H1 (cell line): ENCODE measurements at regions not wholly inside any gene's neighbourhood (a gene's known extent, or its start where the extent isn't known, plus 50 kb on each side); places are given as distances from the start of the nearest gene placed in this dataset.

ENCODE experiments used
- CHD2 ChIP-seq: IDR thresholded peaks from 2 replicates; pipeline ENCODE4 v1.6.1; 2012; ENCODE audit warnings: low read length, improper control_type of control experiment
- EZH2 ChIP-seq: fragments of 200-600 bp; sonication (generic); IDR thresholded peaks from 2 replicates; pipeline ENCODE4 v1.7.1; 2012; ENCODE audit warnings: low read depth, mild to moderate bottlenecking, moderate library complexity, low read length, inconsistent platforms; ENCODE audit not compliant: severe bottlenecking
- GTF2F1 ChIP-seq: IDR thresholded peaks from 2 replicates; pipeline ENCODE4 v1.6.1; 2012; ENCODE audit warnings: low read depth, low read length, improper control_type of control experiment, borderline replicate concordance
- POLR2A ChIP-seq, 2 experiments: IDR thresholded peaks; 1 replicate in 1 of 2; 2 replicates in 1 of 2; pipeline ENCODE4 v1.6.1; 2011; ENCODE audit warnings: low read depth in 2 of 2, low read length in 2 of 2, mild to moderate bottlenecking in 2 of 2; ENCODE audit errors: control extremely low read depth in 1 of 2
- SUZ12 ChIP-seq: fragments of 200-600 bp; sonication (generic); IDR thresholded peaks from 2 replicates; pipeline ENCODE4 v1.6.1; 2012; ENCODE audit warnings: mild to moderate bottlenecking, inconsistent platforms, low read length, moderate library complexity, mixed read lengths
- TAF1 ChIP-seq: IDR thresholded peaks from 2 replicates; pipeline ENCODE4 v1.6.1; 2011; ENCODE audit warnings: mild to moderate bottlenecking, low read depth, low read length
- TF ChIP-seq, protein P1 (sequence below), 3 experiments: IDR thresholded peaks; 1 replicate in 2 of 3; 2 replicates in 1 of 3; pipeline versions ENCODE4 v1.5.1 to v1.6.1; 2011; ENCODE audit warnings: low read length in 3 of 3, mild to moderate bottlenecking in 3 of 3, inconsistent platforms in 2 of 3, low read depth in 1 of 3, moderate library complexity in 1 of 3; ENCODE audit not compliant: insufficient read depth in 1 of 3; ENCODE audit errors: control extremely low read depth in 1 of 3

DNA sequence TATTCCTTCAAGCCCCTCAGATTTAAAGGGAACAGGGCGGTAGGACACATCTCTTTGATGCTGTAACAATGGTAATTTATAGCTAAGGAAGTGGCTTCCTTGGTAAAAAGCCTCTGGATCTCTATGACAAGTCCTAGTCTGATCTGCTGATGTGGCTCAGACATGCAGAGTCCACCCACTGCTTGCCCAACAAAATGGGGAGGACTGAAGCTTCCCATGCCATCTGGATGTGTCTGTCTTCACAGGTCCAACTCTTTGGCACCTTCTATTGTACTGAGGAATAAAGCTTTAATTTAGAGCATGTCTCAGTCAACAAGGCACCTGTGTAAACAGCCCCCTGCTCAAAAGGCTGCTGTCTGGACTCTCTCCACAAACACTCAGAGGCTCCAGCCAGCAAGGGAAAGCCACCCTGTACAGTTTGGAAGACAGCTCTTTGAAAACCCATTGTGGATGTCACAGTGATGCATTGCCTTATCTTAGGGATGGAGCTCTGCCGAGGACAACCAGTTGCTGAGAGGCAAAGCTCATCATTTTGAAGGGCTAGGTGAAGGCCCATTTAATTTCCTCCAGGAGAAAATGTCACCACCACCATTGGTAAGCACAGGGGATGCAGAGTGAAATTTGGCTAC is 348.6 kb upstream of the GRM7 start:
- no peak for TF ChIP-seq POLR2A (IDR thresholded peaks at IDR 0.05; ENCODE audit: control extremely low read depth in 1 of 2, low read depth in 2 of 2, low read length in 2 of 2)
- TF ChIP-seq CHD2 = no peak
- TF ChIP-seq, protein P1, sequence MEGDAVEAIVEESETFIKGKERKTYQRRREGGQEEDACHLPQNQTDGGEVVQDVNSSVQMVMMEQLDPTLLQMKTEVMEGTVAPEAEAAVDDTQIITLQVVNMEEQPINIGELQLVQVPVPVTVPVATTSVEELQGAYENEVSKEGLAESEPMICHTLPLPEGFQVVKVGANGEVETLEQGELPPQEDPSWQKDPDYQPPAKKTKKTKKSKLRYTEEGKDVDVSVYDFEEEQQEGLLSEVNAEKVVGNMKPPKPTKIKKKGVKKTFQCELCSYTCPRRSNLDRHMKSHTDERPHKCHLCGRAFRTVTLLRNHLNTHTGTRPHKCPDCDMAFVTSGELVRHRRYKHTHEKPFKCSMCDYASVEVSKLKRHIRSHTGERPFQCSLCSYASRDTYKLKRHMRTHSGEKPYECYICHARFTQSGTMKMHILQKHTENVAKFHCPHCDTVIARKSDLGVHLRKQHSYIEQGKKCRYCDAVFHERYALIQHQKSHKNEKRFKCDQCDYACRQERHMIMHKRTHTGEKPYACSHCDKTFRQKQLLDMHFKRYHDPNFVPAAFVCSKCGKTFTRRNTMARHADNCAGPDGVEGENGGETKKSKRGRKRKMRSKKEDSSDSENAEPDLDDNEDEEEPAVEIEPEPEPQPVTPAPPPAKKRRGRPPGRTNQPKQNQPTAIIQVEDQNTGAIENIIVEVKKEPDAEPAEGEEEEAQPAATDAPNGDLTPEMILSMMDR (IDR thresholded peaks at IDR 0.05; ENCODE audit: control extremely low read depth in 1 of 3, insufficient read depth in 1 of 3, low read depth in 1 of 3, low read length in 3 of 3) = no peak
- no peak for TF ChIP-seq GTF2F1
- TF ChIP-seq SUZ12 = no peak
- TF ChIP-seq TAF1 = no peak
- no peak for TF ChIP-seq EZH2
